M059J (cell line): ENCODE measurements at regions not wholly inside any gene's neighbourhood (a gene's known extent, or its start where the extent isn't known, plus 50 kb on each side); places are given as distances from the start of the nearest gene placed in this dataset.
"Not testable (repeated sequence)": the region's sequence is repeated elsewhere in the genome, so short reads cannot be mapped to it uniquely, and the experiment has no call there.

Experiments used
- DNase-seq: peaks from one replicate; pipeline ENCODE4 v3.0.0-alpha.2; 2012; ENCODE audit warnings: low read depth

GRCh38 chr9:65566018-65566417, 109.7 kb upstream of the ZNG1E start:
- not testable (repeated sequence) for DNase-seq

DNA sequence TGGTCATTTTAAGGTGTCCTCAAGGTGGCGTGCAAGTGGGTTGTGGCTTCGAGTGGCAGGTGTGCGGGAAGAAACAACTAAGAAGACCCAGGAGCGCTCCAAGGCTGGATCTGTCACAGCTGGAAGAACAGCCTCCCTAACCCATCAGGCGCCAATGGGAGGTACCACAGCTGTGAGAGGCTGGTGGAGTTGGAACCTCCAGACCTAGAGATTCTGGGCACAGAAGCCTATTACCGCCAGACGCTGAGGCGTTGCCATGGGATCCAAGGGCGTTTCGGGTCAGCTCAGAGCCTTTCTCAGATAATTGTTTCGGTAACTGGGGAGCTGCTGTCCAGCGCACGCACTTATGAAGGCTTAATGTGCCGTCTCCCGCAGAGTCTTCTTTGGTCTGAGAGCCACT, 156.7 kb upstream of the ZNG1E start:
- DNase-seq, result not testable (repeated sequence)

- DNase-seq, result not testable (repeated sequence)
Measured at GRCh38 chr9:65514465-65514864, 161.3 kb upstream of the ZNG1E start.

- not testable (repeated sequence) for DNase-seq
Measured at GRCh38 chr9:65507897-65508296, 167.8 kb upstream of the ZNG1E start.

DNA sequence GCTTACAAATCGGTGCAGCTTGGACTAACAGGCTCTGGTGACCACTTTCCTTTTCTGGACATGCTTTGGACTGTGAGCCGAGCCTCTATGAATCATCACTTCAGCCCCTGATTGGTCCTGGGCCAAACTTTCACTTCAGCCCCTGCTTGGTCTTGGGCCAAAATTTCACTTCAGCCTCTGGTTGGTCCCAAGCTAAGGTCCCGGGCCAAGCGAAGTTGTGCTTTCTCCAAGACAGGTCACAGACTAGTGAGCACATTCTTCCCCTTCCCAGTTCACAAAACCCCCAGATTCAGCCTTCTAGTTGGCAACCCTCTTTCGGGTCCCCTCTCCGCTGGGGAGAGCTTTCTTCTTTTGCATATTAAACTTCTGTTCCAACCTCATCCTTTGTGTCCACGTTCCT, 171.0 kb upstream of the ZNG1E start:
- not testable (repeated sequence) for DNase-seq

DNA sequence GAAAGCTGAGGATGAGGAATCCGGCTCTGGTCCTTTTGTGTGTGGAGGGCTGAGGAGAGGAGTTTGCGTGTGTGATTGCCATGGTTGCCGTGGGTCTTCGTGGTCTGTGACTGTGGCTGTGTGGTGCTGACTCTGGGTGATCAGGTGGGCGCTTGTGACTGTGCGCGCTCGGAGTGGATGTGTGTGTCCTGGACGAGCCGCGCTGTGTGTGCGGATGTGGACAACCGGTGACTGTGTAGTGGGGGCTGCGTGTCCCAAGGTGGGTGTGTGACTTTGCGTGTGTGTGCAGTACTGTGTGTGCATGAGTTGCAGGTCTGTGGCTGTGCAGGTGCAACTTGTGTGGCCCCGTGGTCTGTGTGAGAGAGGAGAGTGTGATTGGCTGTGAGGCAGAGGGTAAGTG, 172.0 kb upstream of the ZNG1E start:
- not testable (repeated sequence) for DNase-seq

GRCh38 chr9:65482890-65483289, 192.8 kb upstream of the ZNG1E start:
- DNase-seq, result peak; percentile 4

GRCh38 chr9:65481291-65481690, 194.4 kb upstream of the ZNG1E start:
- DNase-seq, result not testable (repeated sequence)

- DNase-seq, result not testable (repeated sequence)
Measured at GRCh38 chr9:65474891-65475290, 189.9 kb upstream of the FOXD4L5 start.

GRCh38 chr9:65473059-65473822, 188.2 kb upstream of the FOXD4L5 start:
- not testable (repeated sequence) for DNase-seq

DNA sequence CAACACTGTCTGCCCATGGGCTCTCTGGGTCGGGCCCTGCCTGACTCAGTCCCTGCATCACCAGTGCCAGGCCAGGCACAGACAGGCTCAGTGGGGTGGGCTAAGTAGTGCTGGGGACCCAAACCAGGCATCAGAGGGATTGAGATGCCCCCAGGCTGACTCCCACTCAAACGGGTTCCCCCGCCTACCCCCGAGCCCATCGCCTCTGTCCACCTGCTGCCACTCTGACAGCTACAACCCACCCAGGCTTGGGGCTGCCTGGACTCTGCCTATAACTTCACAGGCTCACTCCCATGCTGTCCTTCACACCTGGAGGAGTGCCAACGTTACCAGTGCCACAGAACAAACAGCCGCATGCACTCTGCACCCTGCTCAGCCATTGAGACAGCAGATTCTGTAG, 186.1 kb upstream of the FOXD4L5 start:
- DNase-seq, result not testable (repeated sequence)

- not testable (repeated sequence) for DNase-seq
Measured at GRCh38 chr9:65466911-65467734, 182.1 kb upstream of the FOXD4L5 start.

GRCh38 chr9:65465246-65465895, 180.4 kb upstream of the FOXD4L5 start:
- not testable (repeated sequence) for DNase-seq

DNA sequence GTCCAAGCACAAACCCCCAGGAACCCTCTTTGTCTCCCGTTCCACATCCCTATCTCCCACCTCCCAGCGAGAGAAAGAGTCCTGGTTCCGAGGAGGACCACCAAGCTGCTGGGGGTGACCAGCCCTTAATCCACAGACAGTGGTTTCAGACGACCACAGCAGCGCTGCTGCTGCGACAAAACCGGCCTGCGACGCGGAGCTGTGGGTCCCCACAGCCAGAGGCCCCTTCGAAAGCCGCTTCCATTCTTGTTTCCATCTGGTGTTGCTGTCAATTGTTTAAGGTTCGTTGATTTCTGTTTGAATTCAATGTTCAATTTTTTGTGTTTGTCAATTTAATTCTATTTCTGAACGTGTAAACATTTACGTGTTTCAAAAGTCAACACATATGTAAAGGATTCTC, 177.5 kb upstream of the FOXD4L5 start:
- not testable (repeated sequence) for DNase-seq

- DNase-seq, result no peak
Measured at GRCh38 chr9:65459756-65460320, 174.8 kb upstream of the FOXD4L5 start.

- DNase-seq, result no peak
Measured at GRCh38 chr9:65458992-65459391, 174.0 kb upstream of the FOXD4L5 start.

- DNase-seq, result no peak
Measured at GRCh38 chr9:65458465-65458864, 173.5 kb upstream of the FOXD4L5 start.

GRCh38 chr9:65456991-65457390, 172.0 kb upstream of the FOXD4L5 start:
- DNase-seq, result not testable (repeated sequence)

DNA sequence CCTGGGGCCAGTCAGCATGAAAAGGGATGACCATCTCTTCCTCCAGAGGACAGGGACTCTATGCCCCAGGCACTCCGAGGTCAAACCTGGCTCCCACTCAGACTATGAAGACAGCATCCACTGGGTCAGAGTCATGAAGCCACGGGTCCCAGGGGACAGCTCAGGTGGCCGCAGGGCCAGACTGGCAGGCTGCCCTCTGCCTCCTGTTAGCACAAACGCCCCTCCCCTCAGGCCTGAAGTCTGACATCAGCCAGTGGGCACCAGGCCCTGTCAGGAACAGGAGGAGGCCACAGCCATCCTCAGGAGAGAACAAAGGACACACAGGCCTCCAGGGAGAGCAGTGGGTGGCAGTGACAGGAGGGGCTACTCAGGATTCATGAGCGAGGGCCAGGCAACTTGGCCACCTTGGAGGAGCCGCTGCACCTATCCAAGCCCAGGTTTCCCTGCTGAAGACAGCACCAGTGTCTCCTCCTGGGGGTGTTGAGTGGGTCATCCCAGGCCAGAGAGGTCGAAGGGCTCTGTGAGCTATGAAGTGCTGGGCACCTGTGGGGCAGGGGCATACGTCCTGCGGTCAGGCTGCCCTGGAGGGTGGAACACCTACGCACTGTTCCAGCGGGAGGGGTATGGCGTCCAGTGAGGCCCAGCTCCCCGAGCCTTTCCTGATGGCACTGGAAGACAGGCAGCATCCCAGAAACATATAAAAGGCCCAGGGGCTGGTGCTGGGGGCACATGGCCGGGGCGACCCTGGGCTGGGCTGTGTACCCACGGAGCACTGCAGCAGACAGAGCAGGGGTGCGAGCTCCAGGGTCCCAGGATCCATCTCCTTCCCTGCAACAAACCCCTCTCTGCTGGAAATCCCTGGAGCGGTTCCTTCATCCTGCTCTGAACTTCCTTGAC, 171.0 kb upstream of the FOXD4L5 start:
- not testable (repeated sequence) for DNase-seq

GRCh38 chr9:65455136-65455535, 170.1 kb upstream of the FOXD4L5 start:
- not testable (repeated sequence) for DNase-seq

GRCh38 chr9:65454666-65455065, 169.7 kb upstream of the FOXD4L5 start:
- DNase-seq, result not testable (repeated sequence)
